Muscle layer of duodenum (tissue), 2 donors: ENCODE measurements at regions not wholly inside any gene's neighbourhood (a gene's known extent, or its start where the extent isn't known, plus 50 kb on each side); places are given as distances from the start of the nearest gene placed in this dataset.
"Not testable (repeated sequence)": the region's sequence is repeated elsewhere in the genome, so short reads cannot be mapped to it uniquely, and the experiment has no call there.

Source experiments
- H3K27ac ChIP-seq: one replicate; pipeline ENCODE4 v1.7.0; 2013; ENCODE audit warnings: mild to moderate bottlenecking, low read length
- H3K27me3 ChIP-seq: one replicate; pipeline ENCODE4 v1.7.0; 2013; ENCODE audit warnings: low read depth, mild to moderate bottlenecking, control low read depth, low read length
- H3K36me3 ChIP-seq, 2 donors: one replicate each; pipeline ENCODE4 v1.7.0; 2013; ENCODE audit warnings: low read length in 2 of 2, control low read depth in 1 of 2, mild to moderate bottlenecking in 1 of 2; ENCODE audit not compliant: insufficient read depth in 2 of 2, control insufficient read depth in 1 of 2
- H3K4me1 ChIP-seq, 2 donors: one replicate each; pipeline ENCODE4 v1.7.0; 2013; ENCODE audit warnings: low read length in 2 of 2, mild to moderate bottlenecking in 2 of 2, control low read depth in 1 of 2, moderate library complexity in 1 of 2; ENCODE audit not compliant: insufficient read depth in 2 of 2, control insufficient read depth in 1 of 2
- H3K4me3 ChIP-seq, 2 donors: one replicate each; pipeline ENCODE4 v1.7.0; 2013; ENCODE audit warnings: low read length in 2 of 2, low read depth in 1 of 2, mild to moderate bottlenecking in 1 of 2
- H3K9me3 ChIP-seq, 2 donors: one replicate each; pipeline ENCODE4 v1.7.0; 2013; ENCODE audit warnings: low read length in 2 of 2, control low read depth in 1 of 2, mild to moderate bottlenecking in 1 of 2; ENCODE audit not compliant: control insufficient read depth in 1 of 2
- donor health status: healthy.

DNA sequence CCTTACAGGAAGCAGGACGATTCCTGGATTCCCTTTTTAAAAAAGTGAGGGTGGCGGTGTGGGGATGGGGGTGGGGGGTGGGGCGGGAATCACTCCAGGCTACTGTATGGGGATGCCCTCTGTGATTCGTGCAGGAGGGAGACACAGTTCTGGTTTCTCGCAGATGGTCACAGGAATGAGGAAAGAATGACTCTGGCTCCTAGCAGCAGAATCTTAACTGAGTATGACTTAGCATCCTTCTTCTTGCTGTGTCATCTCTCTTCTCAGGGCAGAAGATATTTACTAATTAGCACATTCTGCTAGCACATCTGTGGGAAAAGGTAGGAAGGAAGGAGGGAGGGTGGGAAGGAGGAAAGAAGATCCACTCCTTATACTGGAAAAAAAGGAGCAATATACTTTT lies 78.8 kb upstream of the GPR39 start:
- H3K4me1 ChIP-seq, H3K36me3 ChIP-seq, H3K9me3 ChIP-seq, H3K27ac ChIP-seq, H3K4me3 ChIP-seq, H3K27me3 ChIP-seq: not testable (repeated sequence)

DNA sequence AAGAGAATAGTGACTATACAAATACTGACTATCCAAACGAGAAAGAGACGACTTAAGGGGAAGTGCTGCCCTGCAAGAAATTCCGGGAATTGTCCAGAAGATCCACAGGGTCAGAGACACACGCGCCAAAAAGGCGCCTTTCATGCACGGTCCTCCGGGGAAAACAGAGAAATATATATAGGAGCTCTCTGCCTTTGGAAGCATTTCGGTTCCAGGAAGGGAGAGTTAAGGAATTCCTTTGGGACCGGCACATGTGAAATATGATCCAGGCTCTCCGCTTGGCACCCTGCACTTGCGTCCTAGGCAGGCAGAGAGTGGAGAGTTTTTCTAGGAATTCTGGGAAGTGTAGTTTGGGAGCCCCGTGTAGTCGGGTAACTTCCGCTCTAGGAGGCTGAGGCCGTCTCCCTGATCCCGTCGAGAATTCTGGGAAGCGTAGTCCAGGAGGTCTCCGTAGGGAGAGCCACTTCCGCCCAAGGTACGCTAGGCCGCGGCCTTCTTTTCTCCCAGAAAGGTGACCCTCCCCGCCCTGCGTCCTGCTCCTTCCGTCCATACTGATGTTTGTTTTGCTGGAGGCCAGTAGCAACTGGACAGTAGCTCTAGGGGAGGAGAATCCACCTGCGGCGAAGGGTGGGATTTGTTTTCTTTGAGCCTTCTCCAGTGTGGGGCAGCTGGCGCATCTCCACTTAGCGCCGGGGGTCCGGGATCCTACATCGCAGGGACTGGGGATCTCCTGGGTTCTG lies 69.4 kb upstream of the GPR39 start:
- H3K4me1 ChIP-seq, H3K9me3 ChIP-seq, H3K36me3 ChIP-seq, H3K27me3 ChIP-seq: not testable (repeated sequence)
- H3K27ac ChIP-seq = peak overlapping the region; percentile 31
- H3K4me3 ChIP-seq = peak overlapping the region; percentile 37 to 53

DNA sequence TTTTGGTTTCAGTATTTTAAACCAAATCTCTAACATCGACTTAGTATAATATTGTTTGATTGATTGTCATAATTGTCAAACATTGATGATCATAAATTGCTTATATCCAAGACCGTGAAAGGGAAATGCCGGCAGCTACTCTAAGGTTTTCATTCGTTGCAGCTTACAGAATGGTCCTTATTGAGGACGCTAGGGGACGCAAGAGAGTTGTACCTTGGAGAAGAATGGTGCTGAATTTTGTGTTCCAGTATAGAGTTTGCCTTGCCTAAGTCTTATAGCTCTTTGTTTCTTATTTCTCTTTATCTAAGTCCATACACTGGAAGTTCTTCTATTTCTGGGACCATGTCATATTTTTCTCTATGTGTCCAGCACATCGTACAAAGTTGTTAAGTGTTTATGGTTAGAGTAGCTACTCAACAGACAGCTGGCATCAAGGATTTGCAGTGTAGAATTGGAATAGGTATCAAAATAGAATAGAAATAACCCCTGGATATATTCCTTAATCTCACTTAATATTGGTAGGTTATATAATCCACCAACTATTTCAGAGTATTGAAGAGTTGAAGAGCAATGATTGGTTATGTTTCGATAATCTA lies 67.4 kb upstream of the GPR39 start:
- not testable (repeated sequence) for H3K9me3 ChIP-seq, H3K36me3 ChIP-seq, H3K27ac ChIP-seq, H3K27me3 ChIP-seq, H3K4me1 ChIP-seq, H3K4me3 ChIP-seq

DNA sequence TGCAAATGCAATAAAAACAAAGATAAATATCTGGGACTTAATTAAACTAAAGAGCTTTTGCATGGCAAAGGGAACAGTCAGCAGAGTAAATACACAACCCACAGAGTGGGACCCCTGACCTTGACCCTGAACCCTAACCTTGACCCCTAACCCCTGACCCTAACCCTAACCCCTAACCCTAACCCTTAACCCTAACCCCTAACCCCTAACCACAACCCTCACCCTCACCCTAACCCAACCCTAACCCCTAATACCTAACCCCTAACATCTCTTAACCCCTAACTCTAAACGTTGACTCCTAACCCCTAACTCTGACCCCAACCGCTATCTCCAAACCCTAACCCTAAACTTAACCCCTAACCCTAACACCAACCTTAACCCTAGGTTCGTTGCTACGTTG lies 64.9 kb upstream of the GPR39 start:
- H3K36me3 ChIP-seq, H3K4me1 ChIP-seq, H3K9me3 ChIP-seq, H3K27ac ChIP-seq, H3K4me3 ChIP-seq, H3K27me3 ChIP-seq: not testable (repeated sequence)

DNA sequence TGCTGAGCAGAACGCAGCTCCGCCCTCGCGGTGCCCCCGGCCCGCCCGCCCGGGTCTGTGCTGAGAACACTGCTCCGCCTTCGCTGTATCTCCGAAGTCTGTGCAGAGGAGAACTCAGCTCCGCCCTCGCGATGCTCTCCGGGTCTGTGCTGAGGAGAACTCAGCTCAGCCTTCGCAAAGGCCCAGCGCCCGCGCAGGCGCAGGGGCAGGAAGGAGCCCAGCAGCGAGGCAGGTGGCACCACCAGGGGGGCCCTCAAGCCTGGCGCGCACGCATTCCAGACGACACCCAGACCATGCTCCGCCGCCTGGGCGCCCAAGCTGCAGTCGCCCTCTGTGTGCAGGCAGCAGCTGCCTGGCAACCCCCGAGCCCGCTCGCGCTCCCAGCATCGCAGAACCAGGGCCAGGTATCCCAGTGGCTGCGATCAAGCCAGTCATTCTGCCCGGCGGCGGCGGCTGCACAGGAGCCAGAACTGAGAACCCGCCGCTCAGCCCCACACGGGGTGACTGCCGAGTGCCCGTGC lies 64.1 kb upstream of the GPR39 start:
- not testable (repeated sequence) for H3K27ac ChIP-seq, H3K36me3 ChIP-seq, H3K27me3 ChIP-seq, H3K4me1 ChIP-seq, H3K9me3 ChIP-seq
- peak overlapping the region in 1 of 2 donors; percentile 68 for H3K4me3 ChIP-seq

DNA sequence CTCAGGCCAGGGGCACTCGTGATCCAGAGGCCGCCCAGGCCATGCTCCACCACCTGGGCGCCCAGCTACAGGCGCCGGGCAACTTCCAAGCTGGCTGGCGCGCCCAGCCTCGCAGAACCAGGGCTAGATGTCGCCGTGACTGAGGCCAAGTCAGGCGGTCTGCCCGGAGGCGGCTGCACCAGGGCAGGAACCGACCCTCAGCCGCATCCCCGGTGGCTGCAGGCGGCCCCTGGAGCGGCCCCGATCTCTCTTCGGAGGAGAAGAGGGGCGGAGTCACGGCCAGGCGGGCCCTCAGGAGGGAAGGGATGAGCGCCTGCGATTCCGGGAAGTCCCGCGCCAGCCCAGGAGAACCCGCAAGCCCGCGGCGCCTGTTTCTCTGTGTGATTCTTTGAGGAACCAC lies 63.2 kb upstream of the GPR39 start:
- not testable (repeated sequence) for H3K27ac ChIP-seq, H3K9me3 ChIP-seq, H3K36me3 ChIP-seq, H3K27me3 ChIP-seq, H3K4me1 ChIP-seq
- H3K4me3 ChIP-seq = peak overlapping the region in 1 of 2 donors; percentile 68

DNA sequence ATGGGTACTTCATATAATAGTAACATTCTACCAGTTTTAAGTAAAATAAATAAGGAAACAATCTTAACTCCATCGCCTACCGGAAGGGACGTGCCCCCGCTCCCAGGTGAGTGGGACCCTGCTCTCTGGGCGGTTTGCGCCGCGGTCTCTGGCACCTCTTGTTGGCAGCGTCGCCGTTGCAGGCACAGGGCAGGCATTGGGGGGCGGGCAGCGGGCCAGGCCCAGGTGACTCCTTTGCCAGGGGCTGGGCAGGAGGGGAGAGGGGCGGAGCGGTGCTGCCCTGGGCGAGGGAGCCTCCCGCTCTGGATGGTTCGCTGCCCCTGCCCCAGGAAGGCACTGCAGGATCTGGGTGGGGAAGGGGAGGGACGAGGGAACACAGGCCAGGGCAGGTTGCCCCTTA lies 55.6 kb upstream of the GPR39 start:
- not testable (repeated sequence) for H3K27ac ChIP-seq, H3K9me3 ChIP-seq, H3K36me3 ChIP-seq, H3K27me3 ChIP-seq, H3K4me3 ChIP-seq, H3K4me1 ChIP-seq

DNA sequence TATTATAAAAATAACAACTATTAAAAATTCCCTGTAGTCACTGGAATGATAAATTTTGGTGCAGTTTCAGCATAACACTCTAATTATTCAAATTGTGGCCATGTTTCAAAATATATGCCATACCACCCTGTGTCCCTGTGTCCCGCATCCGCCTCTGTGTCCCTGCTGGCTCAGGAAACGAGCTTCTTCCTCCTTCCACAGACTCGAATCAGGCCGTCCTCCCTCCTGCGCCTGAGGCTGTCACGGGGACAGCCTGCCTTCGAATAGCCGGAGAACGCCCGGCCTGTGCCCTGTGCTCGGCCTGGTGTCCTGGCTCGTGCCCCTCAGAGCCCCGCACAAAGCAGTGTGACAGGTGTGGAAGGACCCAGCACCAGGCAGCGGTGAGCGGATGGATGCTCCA lies 55.1 kb upstream of the GPR39 start:
- not testable (repeated sequence) for H3K4me1 ChIP-seq, H3K4me3 ChIP-seq, H3K9me3 ChIP-seq, H3K36me3 ChIP-seq, H3K27me3 ChIP-seq, H3K27ac ChIP-seq

DNA sequence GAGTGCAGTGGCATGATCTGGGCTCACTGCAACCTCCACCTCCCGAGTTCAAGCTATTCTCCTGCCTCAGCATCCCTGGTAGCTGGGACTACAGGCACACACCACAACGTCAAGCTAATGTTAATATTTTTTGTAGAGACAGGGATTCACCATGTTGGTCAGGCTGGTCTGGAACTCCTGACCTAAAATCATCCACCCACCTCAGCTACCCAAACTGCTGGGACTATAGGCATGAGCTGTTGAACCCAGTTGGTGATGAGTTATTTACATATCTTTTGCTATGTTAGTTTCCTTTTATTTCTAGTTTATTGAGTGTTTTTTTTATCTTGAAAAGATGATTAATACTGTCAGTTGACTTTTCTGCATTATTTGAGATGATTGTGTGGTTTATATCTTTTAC lies 53.3 kb upstream of the GPR39 start:
- not testable (repeated sequence) for H3K36me3 ChIP-seq, H3K9me3 ChIP-seq, H3K4me1 ChIP-seq, H3K4me3 ChIP-seq, H3K27me3 ChIP-seq, H3K27ac ChIP-seq

DNA sequence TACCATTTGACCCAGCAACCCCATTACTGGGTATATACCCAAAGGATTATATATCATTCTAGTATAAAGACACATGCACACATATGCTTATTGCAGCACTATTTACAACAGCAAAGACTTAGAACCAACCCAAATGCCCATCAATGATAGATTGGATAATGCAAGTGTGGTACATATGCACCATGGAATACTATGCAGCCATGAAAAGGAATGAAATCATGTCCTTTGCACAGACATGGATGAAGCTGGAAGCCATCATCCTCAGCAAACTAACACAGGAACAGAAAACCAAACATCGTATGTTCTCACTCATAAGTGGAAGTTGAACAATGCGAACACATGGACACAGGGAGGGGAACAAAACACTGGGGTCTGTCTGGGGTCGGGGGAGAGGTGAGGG lies 50.6 kb upstream of the GPR39 start:
- not testable (repeated sequence) for H3K27me3 ChIP-seq, H3K4me3 ChIP-seq, H3K9me3 ChIP-seq, H3K27ac ChIP-seq, H3K36me3 ChIP-seq, H3K4me1 ChIP-seq

DNA sequence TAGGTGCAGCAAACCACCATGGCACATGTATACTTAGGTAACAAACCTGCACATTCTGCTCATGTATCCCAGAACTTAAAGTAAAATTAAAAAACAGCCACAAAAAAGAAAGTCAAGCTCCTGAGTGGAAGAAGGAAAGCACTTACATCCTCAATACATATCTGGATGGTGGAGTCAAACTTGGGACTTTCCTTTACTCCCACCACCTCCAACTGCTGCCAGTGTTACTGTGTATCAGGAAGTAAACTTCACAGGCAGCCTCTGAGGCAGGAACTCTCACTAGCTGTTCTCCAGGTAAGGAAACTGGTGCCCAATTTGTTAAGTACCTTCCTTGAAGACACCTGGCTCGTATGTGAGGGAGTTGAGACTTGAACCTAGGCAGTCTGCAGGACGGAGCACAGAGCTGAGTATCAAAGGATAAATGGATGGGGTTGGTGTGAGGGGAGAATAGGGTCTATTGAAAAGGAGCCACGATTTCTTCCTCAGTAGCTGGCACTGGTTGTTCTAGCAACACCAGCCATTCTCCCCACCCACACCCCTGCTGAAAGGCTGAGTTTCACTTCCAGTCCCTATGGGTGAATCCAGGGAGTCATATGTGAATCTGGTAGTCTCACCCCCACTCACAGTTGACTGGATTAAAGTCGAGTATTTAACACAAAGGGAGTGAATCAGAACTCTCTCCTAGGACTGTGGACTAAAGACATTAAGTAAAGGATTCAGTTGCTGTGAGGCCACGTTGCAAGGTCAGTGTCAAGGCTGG lies 50.0 kb upstream of the GPR39 start:
- Histone ChIP-seq H3K9me3 (peaks cover 0 to 2% of the 10 kb centered on the region in 2 donors), H3K36me3 (no peaks in the 10 kb centered on the region), H3K27ac (no peak overlapping the region), H3K4me1 (no peaks in the 10 kb centered on the region), H3K4me3 (no peak overlapping the region), H3K27me3 (no peaks in the 10 kb centered on the region)
